ENCODE measurements at regions not wholly inside any gene's neighbourhood (a gene's known extent, or its start where the extent isn't known, plus 50 kb on each side); places are given as distances from the start of the nearest gene placed in this dataset.

- H2AFZ ChIP-seq (ENCODE audit: low read depth): no peak overlapping the region
- 92% methylated on average over 4 of the region's 4 CpGs for WGBS (ENCODE audit: low lambda C conversion rate)
Observed at GRCh38 chr4:157992948-157993839, 179.6 kb downstream of the GASK1B start.

More at GRCh38 chr4:157992948-157993839, 179.6 kb downstream of the GASK1B start:
- no peak overlapping the region for H3K4me2 ChIP-seq
- no peaks in the 10 kb centered on the region for H3K27me3 ChIP-seq (ENCODE audit: insufficient read depth)
- no peaks in the 10 kb centered on the region for H3K36me3 ChIP-seq (replicated peaks in 1 of 2; ENCODE audit: control insufficient read depth in 1 of 2, insufficient read depth in 2 of 2, low read length in 1 of 2)
- no peaks in the 10 kb centered on the region for H3K79me2 ChIP-seq (ENCODE audit: insufficient read depth)
- H4K20me1 ChIP-seq (ENCODE audit: insufficient read depth): no peaks in the 10 kb centered on the region
- ChIA-PET POLR2A (no interaction called here), CTCF (interaction anchor here (0.7 to 1.8 kb wide), 3 partner anchors 10 to 262 kb away, joined by 3 to 10 read pairs (median 9); no protein-coding TSS in a partner anchor)
- peaks cover 3% of the 10 kb centered on the region for H3F3A ChIP-seq (replicated peaks; ENCODE audit: insufficient read depth)
- H3K27ac ChIP-seq (ENCODE audit: low read depth in 2 of 2, low read length in 1 of 2): no peak overlapping the region
- H3K9me2 ChIP-seq: no peaks in the 10 kb centered on the region
- H3K9ac ChIP-seq: no peak overlapping the region
- no peak for DNase-seq
- H3K9me3 ChIP-seq: no peaks in the 10 kb centered on the region
- TF ChIP-seq NFIC (IDR thresholded peaks at IDR 0.05; ENCODE audit: borderline replicate concordance): no peak
- TF ChIP-seq GABPA (IDR thresholded peaks at IDR 0.05; ENCODE audit: low read depth): no peak
- TF ChIP-seq IRF3 (IDR thresholded peaks at IDR 0.05; ENCODE audit: low read depth, low read length): no peak
- TF ChIP-seq RXRA (IDR thresholded peaks at IDR 0.05; ENCODE audit: borderline replicate concordance, low read depth): no peak
- no peak for TF ChIP-seq USF2 (IDR thresholded peaks at IDR 0.05; ENCODE audit: borderline replicate concordance, low read depth, low read length)
- TF ChIP-seq TAF1 (IDR thresholded peaks at IDR 0.05; ENCODE audit: borderline replicate concordance, low read depth, low read length): no peak
- no peak for TF ChIP-seq TEAD4 (IDR thresholded peaks at IDR 0.05; ENCODE audit: borderline replicate concordance, insufficient read depth)
- TF ChIP-seq MXI1 (IDR thresholded peaks at IDR 0.05; ENCODE audit: low read depth, low read length): no peak
- TF ChIP-seq ZBTB33 (IDR thresholded peaks at IDR 0.05; ENCODE audit: borderline replicate concordance, low read depth): no peak
- no peak for TF ChIP-seq GATA2 (CRISPR knock-in tag; IDR thresholded peaks at IDR 0.05)
- no peak for TF ChIP-seq FOXJ3 (CRISPR knock-in tag; IDR thresholded peaks at IDR 0.05)
- TF ChIP-seq RCOR1 (IDR thresholded peaks at IDR 0.05; ENCODE audit: low read length): no peak
- H3K4me3 ChIP-seq (ENCODE audit: low read depth in 2 of 2, low read length in 1 of 2): no peak overlapping the region
- peaks cover 0 to 6% of the 10 kb centered on the region in 2 experiments; a peak in 2 of 4 replicates for H3K4me1 ChIP-seq (ENCODE audit: control insufficient read depth in 1 of 2, insufficient read depth in 2 of 2, low read depth in 1 of 2, low read length in 1 of 2)
